ENCODE measurements at regions not wholly inside any gene's neighbourhood (a gene's known extent, or its start where the extent isn't known, plus 50 kb on each side); places are given as distances from the start of the nearest gene placed in this dataset.

DNA sequence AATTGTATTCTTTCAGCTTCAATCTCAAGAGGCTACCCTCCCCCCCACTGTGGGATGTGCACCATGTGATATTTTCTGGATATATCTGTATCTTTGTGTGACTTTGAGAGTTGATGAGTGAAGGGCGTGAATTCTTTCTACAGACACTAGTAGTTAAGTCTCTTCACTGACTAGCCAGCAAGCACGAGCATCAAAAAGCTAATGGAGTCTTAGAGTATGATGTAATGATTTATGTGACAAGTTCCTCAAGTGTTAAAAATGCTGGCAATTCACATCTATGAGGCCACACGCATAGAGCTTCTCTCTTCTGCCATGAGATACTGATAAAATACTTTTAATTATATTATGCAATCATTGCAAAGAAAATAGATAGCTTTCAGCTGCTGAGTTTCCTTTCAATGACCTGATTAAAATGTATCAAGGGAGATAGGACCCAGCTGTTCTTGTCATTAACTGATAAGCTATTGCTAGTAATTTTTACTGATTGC, 304.8 kb downstream of the TRIB2 start:
- H3K9me3 ChIP-seq (ENCODE audit: control insufficient read depth, insufficient read depth, low read length), result no peaks in the 10 kb centered on the region
- H3K4me1 ChIP-seq (ENCODE audit: insufficient read depth, low read length), result no peaks in the 10 kb centered on the region
- H3K36me3 ChIP-seq (ENCODE audit: insufficient read depth, low read length), result no peaks in the 10 kb centered on the region
- no peak overlapping the region for H3K9ac ChIP-seq (ENCODE audit: low read depth, low read length)

DNA sequence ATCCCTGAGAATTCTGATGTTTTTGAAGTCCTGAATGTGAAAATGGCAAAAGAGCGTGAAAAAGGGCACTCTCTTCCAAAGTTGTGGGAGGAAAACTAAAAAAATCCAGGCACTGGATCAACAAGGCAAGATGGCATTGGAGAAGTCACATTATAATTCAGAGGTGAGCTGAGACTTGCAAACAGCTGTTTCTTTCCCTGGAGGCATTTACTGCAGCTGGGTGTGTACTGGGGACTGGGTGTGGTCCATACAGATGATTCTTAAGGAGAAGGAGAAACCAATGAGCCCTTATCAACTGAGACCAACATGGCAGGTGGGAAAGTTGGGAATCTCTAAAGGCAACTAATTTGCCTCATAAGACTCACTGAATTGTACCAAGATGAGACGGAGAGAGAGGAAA, 313.9 kb downstream of the TRIB2 start:
- Histone ChIP-seq H3K36me3 (ENCODE audit: insufficient read depth, low read length) (no peaks in the 10 kb centered on the region), H3K9me3 (ENCODE audit: control insufficient read depth, insufficient read depth, low read length) (no peaks in the 10 kb centered on the region), H3K4me1 (ENCODE audit: insufficient read depth, low read length) (0 out of 2 replicates have a peak, but pooled peaks cover 4% of the 10 kb centered on the region), H3K9ac (ENCODE audit: low read depth, low read length) (no peak overlapping the region)

DNA sequence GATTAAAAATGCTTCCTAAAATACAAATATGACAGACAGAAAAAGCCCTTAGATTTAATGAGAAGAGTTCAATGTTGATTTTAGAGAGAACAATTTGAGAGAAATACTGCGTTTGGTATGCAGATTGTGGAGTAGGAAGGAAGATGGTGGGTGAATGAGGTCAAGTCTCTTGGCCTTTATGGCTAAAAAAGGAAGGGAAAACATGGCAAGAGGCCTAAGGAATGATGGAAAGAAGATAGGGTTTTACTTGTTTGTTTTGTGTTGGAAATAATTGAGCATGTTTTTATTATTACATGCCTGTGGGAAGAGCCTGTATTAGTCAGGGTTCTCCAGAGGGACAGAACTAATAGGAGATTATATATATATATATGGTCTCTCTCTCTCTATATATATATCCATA, 318.1 kb downstream of the TRIB2 start:
- Histone ChIP-seq H3K4me1 (ENCODE audit: insufficient read depth, low read length) (0 out of 2 replicates have a peak, but pooled peaks cover 4% of the 10 kb centered on the region), H3K36me3 (ENCODE audit: insufficient read depth, low read length) (no peaks in the 10 kb centered on the region), H3K9ac (ENCODE audit: low read depth, low read length) (no peak overlapping the region), H3K9me3 (ENCODE audit: control insufficient read depth, insufficient read depth, low read length) (no peaks in the 10 kb centered on the region)

DNA sequence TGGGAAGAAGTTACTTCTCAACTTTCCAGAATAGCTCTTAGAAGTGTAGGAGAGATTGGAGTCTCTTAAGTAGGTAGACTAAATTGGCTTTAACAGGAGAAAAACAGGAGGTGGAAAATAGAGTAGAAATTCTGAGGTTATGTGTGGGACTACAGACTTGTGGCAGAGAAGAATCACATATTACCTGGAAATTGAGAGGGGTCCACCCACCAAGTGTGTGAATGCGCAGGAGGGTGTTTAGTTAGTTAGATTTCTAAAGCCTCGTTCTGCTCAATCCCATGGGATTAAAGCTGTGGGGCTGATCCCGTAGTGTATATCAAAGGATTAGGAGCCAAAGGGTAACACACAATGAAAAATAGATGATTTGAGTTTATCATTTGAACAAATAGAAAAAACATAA, 319.1 kb downstream of the TRIB2 start:
- Histone ChIP-seq H3K9me3 (ENCODE audit: control insufficient read depth, insufficient read depth, low read length) (no peaks in the 10 kb centered on the region), H3K36me3 (ENCODE audit: insufficient read depth, low read length) (no peaks in the 10 kb centered on the region), H3K9ac (ENCODE audit: low read depth, low read length) (no peak overlapping the region), H3K4me1 (ENCODE audit: insufficient read depth, low read length) (no peaks in the 10 kb centered on the region)

DNA sequence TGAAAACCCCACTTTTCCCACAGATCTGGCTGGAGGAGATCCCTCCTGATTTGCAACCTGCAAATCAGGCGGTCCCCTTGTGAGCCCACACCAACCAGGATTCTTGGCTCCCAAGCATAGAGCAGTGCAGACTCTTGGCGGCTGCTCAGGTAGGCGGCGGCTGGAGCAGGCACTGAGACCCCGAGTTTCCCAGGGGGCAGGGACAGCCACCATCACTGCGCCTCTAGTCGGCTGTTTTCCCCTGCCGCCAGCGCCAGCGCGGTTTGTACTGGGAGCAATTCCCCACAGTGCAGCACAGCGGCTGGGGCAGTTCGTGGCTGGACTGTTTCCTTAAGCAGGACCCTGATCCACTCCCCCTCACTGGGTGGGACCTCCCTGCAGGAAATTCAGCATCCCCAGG, 323.3 kb downstream of the TRIB2 start:
- no peak overlapping the region for H3K9ac ChIP-seq (ENCODE audit: low read depth, low read length)
- no peaks in the 10 kb centered on the region for H3K9me3 ChIP-seq (ENCODE audit: control insufficient read depth, insufficient read depth, low read length)
- no peaks in the 10 kb centered on the region for H3K36me3 ChIP-seq (ENCODE audit: insufficient read depth, low read length)
- no peaks in the 10 kb centered on the region for H3K4me1 ChIP-seq (ENCODE audit: insufficient read depth, low read length)

DNA sequence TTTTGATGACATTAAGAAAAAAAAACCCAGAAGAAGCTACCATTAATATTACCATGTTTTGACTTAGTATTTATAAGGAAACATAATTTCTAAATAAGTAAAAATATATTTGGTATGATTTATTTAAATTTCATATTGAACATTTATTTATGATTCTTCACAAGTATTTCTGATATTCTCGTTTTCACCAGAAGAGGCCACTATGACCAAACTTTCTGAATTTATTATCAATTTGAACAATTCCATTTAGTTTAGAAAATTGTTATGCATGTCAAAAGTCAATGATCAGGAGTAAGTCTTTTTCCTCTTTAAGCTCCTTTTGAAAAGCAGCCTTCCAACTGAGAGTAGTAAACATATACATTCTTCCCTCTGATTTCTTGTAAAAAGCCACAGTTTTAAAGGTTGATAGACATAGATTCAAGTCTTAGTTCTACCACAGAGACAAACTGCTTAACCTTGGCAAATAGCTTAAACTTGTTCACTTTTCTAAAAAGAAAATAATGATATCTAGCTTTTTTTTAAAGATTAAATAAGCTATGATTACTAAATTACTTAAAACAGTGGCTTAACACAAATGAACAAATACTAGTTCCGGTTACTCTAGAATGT, 329.9 kb downstream of the TRIB2 start:
- H3K4me1 ChIP-seq (ENCODE audit: insufficient read depth, low read length), result no peaks in the 10 kb centered on the region
- no peaks in the 10 kb centered on the region; the same call in 1 of the 2 replicates for H3K9me3 ChIP-seq (ENCODE audit: control insufficient read depth, insufficient read depth, low read length)
- no peaks in the 10 kb centered on the region for H3K36me3 ChIP-seq (ENCODE audit: insufficient read depth, low read length)
- no peak overlapping the region for H3K9ac ChIP-seq (ENCODE audit: low read depth, low read length)

DNA sequence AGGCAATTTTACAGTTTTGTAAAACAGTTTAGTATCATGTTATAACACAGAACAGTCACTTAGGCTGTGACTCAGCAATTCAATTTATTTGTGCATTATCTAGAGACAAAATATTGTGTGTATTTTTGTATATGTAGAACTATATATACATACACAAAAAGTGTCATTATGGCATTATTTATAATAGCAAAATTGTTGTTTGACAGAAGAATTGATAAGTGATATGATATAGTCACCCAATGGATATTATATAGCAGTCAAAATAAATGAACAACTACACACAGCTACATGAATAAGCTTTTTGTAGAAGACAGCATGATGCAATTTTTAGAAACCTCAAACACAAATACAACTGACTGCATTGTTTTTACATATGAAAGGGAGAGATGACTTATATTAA, 334.0 kb downstream of the TRIB2 start:
- Histone ChIP-seq H3K36me3 (ENCODE audit: insufficient read depth, low read length) (no peaks in the 10 kb centered on the region), H3K9me3 (ENCODE audit: control insufficient read depth, insufficient read depth, low read length) (no peaks in the 10 kb centered on the region; the same call in 1 of the 2 replicates), H3K4me1 (ENCODE audit: insufficient read depth, low read length) (no peaks in the 10 kb centered on the region), H3K9ac (ENCODE audit: low read depth, low read length) (no peak overlapping the region)

DNA sequence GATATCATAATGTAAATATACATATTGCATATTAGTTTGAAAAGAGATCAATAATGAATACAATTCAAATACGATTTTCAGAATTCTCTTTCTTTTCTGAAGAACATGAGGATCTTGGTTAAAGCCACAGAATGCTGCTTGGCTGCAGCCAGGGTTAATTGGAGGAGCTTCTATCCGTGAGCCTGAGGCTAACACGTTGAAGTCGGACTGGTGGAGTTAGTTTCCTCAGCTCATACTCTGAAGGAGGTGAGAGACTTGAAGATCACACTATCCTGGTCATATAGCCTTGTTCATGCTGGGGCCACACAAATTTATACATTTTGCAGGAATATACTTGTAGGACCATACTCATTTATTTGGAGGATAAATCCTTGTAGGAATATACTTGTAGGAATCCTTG, 335.8 kb downstream of the TRIB2 start:
- Histone ChIP-seq H3K9ac (ENCODE audit: low read depth, low read length) (no peak overlapping the region), H3K9me3 (ENCODE audit: control insufficient read depth, insufficient read depth, low read length) (no peaks in the 10 kb centered on the region; the same call in 1 of the 2 replicates), H3K36me3 (ENCODE audit: insufficient read depth, low read length) (no peaks in the 10 kb centered on the region), H3K4me1 (ENCODE audit: insufficient read depth, low read length) (no peaks in the 10 kb centered on the region)

DNA sequence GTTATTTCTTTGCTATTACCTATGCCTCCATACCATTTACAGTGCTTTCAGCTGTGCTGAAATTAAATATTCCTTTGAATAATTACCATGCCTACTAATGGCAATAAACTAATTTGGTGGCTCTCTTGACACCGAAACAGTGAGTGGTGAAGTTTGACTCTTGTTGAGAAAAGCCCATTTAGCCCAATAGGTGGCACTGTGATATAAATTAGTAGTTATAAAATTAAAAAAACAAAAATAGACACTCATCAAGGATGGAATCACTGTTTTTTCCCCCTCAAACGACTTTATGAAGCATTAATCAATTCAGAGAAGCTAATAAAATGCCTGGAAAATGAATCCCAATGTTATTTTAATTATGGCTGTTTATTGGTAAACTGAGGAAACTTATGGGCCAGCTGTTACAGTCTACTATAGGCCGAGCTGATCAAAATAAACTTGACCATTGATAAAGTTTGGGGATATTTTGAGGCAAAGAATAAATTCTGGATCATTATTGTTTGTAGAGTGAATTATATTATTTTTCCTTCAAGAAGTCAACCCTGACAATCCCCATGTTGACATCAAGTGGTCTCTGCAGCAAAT, 339.6 kb downstream of the TRIB2 start:
- no peaks in the 10 kb centered on the region for H3K36me3 ChIP-seq (ENCODE audit: insufficient read depth, low read length)
- no peak overlapping the region for H3K9ac ChIP-seq (ENCODE audit: low read depth, low read length)
- H3K4me1 ChIP-seq (ENCODE audit: insufficient read depth, low read length), result no peaks in the 10 kb centered on the region
- no peaks in the 10 kb centered on the region for H3K9me3 ChIP-seq (ENCODE audit: control insufficient read depth, insufficient read depth, low read length)

DNA sequence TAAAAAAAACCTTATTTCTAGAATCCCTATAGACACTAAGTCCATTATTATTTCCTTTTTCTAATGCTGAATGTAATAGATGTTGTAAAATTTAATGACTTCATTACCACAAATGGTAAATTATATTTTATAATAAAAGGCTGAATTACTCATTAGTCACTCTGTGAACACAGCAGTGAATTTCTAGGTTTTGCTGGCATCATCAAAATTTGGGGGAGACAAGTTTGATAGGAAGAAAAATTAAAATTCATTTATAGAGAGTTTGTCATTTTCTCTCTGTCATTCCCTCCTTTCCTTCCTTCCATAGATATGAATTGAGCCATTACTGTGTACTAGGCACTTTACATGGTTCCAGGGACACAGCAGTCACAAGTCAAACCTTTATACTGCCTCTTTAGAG, 340.9 kb downstream of the TRIB2 start:
- Histone ChIP-seq H3K9me3 (ENCODE audit: control insufficient read depth, insufficient read depth, low read length) (no peaks in the 10 kb centered on the region), H3K4me1 (ENCODE audit: insufficient read depth, low read length) (no peaks in the 10 kb centered on the region), H3K9ac (ENCODE audit: low read depth, low read length) (no peak overlapping the region)

DNA sequence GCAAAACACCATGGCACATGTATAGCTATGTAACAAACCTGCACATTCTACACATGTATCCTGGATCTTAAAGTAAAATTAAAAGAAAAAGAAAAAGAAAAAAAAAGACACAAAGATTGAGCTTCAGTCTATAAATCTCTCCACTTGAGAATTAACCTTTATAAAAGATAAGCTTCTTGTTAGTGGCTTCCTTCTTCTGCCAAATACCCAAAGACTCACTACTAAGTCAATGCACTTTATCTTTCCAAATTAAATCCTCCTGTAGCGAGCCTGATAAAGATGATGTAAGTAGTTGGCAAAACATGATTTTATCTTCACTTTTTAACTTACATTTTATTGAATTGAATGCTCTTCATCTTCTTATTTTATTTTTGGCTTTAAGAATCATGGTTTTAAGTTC, 349.9 kb downstream of the TRIB2 start:
- H3K9ac ChIP-seq (ENCODE audit: low read depth, low read length), result no peak overlapping the region
- no peaks in the 10 kb centered on the region for H3K36me3 ChIP-seq (ENCODE audit: insufficient read depth, low read length)
- no peaks in the 10 kb centered on the region for H3K9me3 ChIP-seq (ENCODE audit: control insufficient read depth, insufficient read depth, low read length)
- H3K4me1 ChIP-seq (ENCODE audit: insufficient read depth, low read length), result no peaks in the 10 kb centered on the region

More for the DNA sequence above, 340.9 kb downstream of the TRIB2 start:
- H3K36me3 ChIP-seq (ENCODE audit: insufficient read depth, low read length), result no peaks in the 10 kb centered on the region

DNA sequence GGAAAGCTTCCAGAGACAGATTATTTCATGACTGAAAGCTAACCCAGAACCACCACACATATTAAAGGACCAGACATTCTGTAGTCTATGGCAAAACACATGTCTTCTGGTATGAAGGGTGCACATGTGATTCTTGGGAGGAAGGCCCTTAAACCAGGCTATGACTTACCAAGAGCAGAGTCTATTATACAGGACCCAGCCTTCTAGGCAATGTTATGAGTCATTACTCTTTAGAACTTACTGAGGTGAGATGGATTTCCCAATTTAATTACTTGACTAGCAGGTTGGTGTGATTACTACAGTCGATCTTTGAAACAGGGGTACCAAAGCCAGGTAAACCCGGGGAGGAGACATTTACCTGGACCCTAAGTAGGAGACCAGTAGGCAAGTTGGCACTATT, 350.8 kb downstream of the TRIB2 start:
- Histone ChIP-seq H3K4me1 (ENCODE audit: insufficient read depth, low read length) (no peaks in the 10 kb centered on the region), H3K9me3 (ENCODE audit: control insufficient read depth, insufficient read depth, low read length) (no peaks in the 10 kb centered on the region), H3K36me3 (ENCODE audit: insufficient read depth, low read length) (no peaks in the 10 kb centered on the region), H3K9ac (ENCODE audit: low read depth, low read length) (no peak overlapping the region)

DNA sequence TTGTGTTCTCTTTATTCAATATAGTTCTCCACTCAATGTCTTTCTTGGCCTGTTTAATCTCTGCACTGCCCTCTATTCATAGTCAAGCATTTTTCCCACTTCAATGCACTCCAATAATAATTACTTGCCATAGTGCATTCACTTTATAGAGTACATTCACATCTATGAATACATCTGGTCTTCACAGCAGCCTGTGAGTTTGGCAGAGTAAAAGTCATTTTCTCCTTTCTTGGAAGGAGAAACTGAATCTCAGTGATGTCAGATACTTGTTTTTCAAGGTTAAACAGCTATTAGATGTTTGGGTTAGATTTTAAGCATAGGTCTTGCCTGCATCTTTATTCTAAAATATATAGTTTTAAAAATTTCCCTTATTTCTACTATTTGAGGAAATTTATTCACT, 373.2 kb downstream of the TRIB2 start:
- H3K9ac ChIP-seq (ENCODE audit: low read depth, low read length), result no peak overlapping the region
- H3K36me3 ChIP-seq (ENCODE audit: insufficient read depth, low read length), result no peaks in the 10 kb centered on the region
- H3K9me3 ChIP-seq (ENCODE audit: control insufficient read depth, insufficient read depth, low read length), result no peaks in the 10 kb centered on the region
- H3K4me1 ChIP-seq (ENCODE audit: insufficient read depth, low read length), result no peaks in the 10 kb centered on the region

DNA sequence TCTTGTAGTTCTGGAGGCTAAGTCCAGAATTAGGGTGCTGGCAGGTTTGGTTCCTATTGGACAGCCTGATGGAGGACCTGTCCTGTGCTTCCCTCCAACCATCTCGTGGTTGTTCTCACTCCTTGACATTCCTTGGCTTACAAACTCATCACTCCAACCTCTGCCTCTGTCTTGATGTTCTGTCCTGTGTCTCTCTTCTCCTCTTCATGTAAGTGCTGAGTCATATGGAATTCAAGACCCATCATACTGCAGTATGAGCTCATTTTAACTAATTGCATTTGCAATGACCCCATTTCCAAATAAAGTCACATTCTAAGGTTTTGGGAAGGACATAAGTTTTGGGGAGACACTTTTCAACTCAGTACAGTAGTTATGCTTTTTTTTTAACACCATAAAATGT, 374.7 kb downstream of the TRIB2 start:
- Histone ChIP-seq H3K36me3 (ENCODE audit: insufficient read depth, low read length) (no peaks in the 10 kb centered on the region), H3K9ac (ENCODE audit: low read depth, low read length) (no peak overlapping the region), H3K9me3 (ENCODE audit: control insufficient read depth, insufficient read depth, low read length) (no peaks in the 10 kb centered on the region), H3K4me1 (ENCODE audit: insufficient read depth, low read length) (no peaks in the 10 kb centered on the region)

DNA sequence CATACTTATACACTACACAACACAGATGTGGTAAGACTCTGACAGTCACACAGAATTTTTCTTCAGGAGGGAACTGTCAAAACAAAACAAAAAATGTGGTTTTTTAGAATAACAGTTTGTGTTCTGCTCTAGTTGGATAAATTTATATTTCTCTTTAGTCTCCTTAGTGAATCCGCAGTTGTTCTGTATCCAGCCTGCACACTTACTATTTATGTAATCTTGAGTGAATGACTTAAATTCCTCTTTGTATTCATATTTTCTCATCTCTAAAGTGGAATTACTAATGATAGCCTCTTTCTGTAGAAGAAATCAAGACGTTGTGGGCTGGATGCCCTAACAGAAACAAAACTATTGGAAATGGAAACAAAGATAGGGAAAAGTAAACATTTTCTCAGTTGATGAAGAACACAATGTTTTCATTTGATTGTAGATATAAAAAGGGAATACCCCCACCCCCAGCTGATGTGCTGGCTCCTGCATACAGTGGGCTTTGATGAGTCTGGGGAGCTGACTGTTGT, 375.2 kb downstream of the TRIB2 start:
- no peaks in the 10 kb centered on the region for H3K36me3 ChIP-seq (ENCODE audit: insufficient read depth, low read length)
- H3K9ac ChIP-seq (ENCODE audit: low read depth, low read length), result no peak overlapping the region
- H3K9me3 ChIP-seq (ENCODE audit: control insufficient read depth, insufficient read depth, low read length), result no peaks in the 10 kb centered on the region
- H3K4me1 ChIP-seq (ENCODE audit: insufficient read depth, low read length), result no peaks in the 10 kb centered on the region
